Caco-2 (cell line): ENCODE measurements at regions not wholly inside any gene's neighbourhood (a gene's known extent, or its start where the extent isn't known, plus 50 kb on each side); places are given as distances from the start of the nearest gene placed in this dataset.

Experiments used
- BruUV-seq: library from RNA; stranded (reverse); fragments of 400-500 nt; replicated peaks from 2 replicates; lab custom pipeline; 2021; lab: Mats Ljungman, UMichigan
- CTCF ChIA-PET: fragments of 300-600 bp; sonication (Branson Sonifier 250); formaldehyde crosslinking; loops from one replicate; lab custom pipeline; 2022; ENCODE audit warnings: antibody characterized with exemption; lab: Charles Lee
- POLR2A ChIA-PET: fragments of 300-600 bp; sonication (Branson Sonifier 250); formaldehyde crosslinking; loops from one replicate; lab custom pipeline; 2022; ENCODE audit warnings: antibody characterized with exemption; lab: Charles Lee
- DNase-seq, 2 experiments: peaks; one replicate each; pipeline versions ENCODE4 v3.0.0 to v3.0.0-alpha.2; 2020 to 2022
- H3K27me3 ChIP-seq: replicated peaks from 2 replicates; pipeline ENCODE4 v1.6.0; 2011; ENCODE audit warnings: low read length; ENCODE audit not compliant: control insufficient read depth, insufficient read depth
- H3K36me3 ChIP-seq: 2 replicates; pipeline ENCODE4 v1.5.1; 2011; ENCODE audit warnings: low read length; ENCODE audit not compliant: control insufficient read depth, insufficient read depth
- H3K4me1 ChIP-seq: fragments of 250-450 bp; sonication (Bioruptor Pico); 2 replicates; pipeline ENCODE4 v1.5.1; 2020; ENCODE audit warnings: mild to moderate bottlenecking
- H3K4me3 ChIP-seq: 2 replicates; pipeline ENCODE4 v1.5.1; 2011; ENCODE audit warnings: low read depth, mild to moderate bottlenecking, control low read depth, low read length
- H3K9me3 ChIP-seq: fragments of 250-450 bp; sonication (Bioruptor Pico); 2 replicates; pipeline ENCODE4 v1.5.1; 2020; ENCODE audit warnings: mild to moderate bottlenecking, moderate library complexity
- H3K27ac Mint-ChIP-seq: one replicate; pipeline ENCODE4 v1.8.0; 2022; ENCODE audit warnings: mixed read lengths; ENCODE audit not compliant: unreplicated experiment
- H3K27me3 Mint-ChIP-seq: one replicate; pipeline ENCODE4 v1.8.0; 2022; ENCODE audit warnings: mixed read lengths; ENCODE audit not compliant: insufficient read depth, unreplicated experiment
- H3K36me3 Mint-ChIP-seq: one replicate; pipeline ENCODE4 v1.8.0; 2022; ENCODE audit warnings: mild to moderate bottlenecking, mixed read lengths; ENCODE audit not compliant: insufficient read depth, unreplicated experiment
- H3K4me1 Mint-ChIP-seq: one replicate; pipeline ENCODE4 v1.8.0; 2022; ENCODE audit warnings: low read depth, mixed read lengths; ENCODE audit not compliant: unreplicated experiment
- H3K4me3 Mint-ChIP-seq: one replicate; pipeline ENCODE4 v1.8.0; 2022; ENCODE audit warnings: mild to moderate bottlenecking, moderate library complexity, mixed read lengths; ENCODE audit not compliant: unreplicated experiment
- H3K9me3 Mint-ChIP-seq: one replicate; pipeline ENCODE4 v1.8.0; 2022; ENCODE audit warnings: mixed read lengths; ENCODE audit not compliant: unreplicated experiment
- CTCF ChIP-seq, 2 experiments: fragments of 200-600 bp in 1 of 2; IDR thresholded peaks; 1 replicate in 1 of 2; 2 replicates in 1 of 2; pipeline versions ENCODE4 v1.5.1 to v1.8.0; 2011 to 2022; ENCODE audit warnings: antibody characterized with exemption in 1 of 2, control low read depth in 1 of 2, inconsistent platforms in 1 of 2, low read depth in 1 of 2, low read length in 1 of 2, mild to moderate bottlenecking in 1 of 2, moderate library complexity in 1 of 2; ENCODE audit not compliant: insufficient read depth in 1 of 2, severe bottlenecking in 1 of 2, unreplicated experiment in 1 of 2
- intact Hi-C: fragments of 100-400 bp; cut with micrococcal nuclease; formaldehyde crosslinking; loops from one replicate; pipeline ENCODE4 v1.10.0; 2022; ENCODE audit not compliant: unreplicated experiment

GRCh38 chr4:107278791-107279483 lies 242.8 kb upstream of the DKK2 start:
- no TSS peak for BruUV-seq
- peaks cover 17% of the 10 kb centered on the region for H3K4me1 Mint-ChIP-seq
- no peak overlapping the region for H3K4me3 Mint-ChIP-seq
- ChIA-PET POLR2A (no interaction called here), CTCF (no interaction called here)
- no peaks in the 10 kb centered on the region for H3K4me1 ChIP-seq
- H3K4me3 ChIP-seq: no peak overlapping the region
- H3K27me3 Mint-ChIP-seq: no peaks in the 10 kb centered on the region
- no peak for DNase-seq
- intact Hi-C loops: no loop called here
- no peaks in the 10 kb centered on the region for H3K36me3 Mint-ChIP-seq
- no peaks in the 10 kb centered on the region for H3K9me3 ChIP-seq
- no peaks in the 10 kb centered on the region for H3K36me3 ChIP-seq
- TF ChIP-seq CTCF (IDR thresholded peaks at IDR 0.05; ENCODE audit: insufficient read depth in 1 of 2, low read depth in 1 of 2, low read length in 1 of 2, severe bottlenecking in 1 of 2, unreplicated experiment in 1 of 2): no peak
- H3K9me3 Mint-ChIP-seq: no peaks in the 10 kb centered on the region
- no peaks in the 10 kb centered on the region for H3K27me3 ChIP-seq
- H3K27ac Mint-ChIP-seq: no peak overlapping the region

GRCh38 chr4:107276052-107276451 lies 239.9 kb upstream of the DKK2 start:
- ChIA-PET POLR2A (no interaction called here), CTCF (no interaction called here)
- intact Hi-C loops: no loop called here
- no TSS peak for BruUV-seq
- Mint-ChIP-seq H3K4me1 (peaks cover 10% of the 10 kb centered on the region), H3K36me3 (no peaks in the 10 kb centered on the region), H3K27me3 (peaks cover 3% of the 10 kb centered on the region), H3K9me3 (peaks cover 9% of the 10 kb centered on the region), H3K27ac (no peak overlapping the region), H3K4me3 (no peak overlapping the region)
- Histone ChIP-seq H3K27me3 (no peaks in the 10 kb centered on the region), H3K36me3 (no peaks in the 10 kb centered on the region), H3K9me3 (no peaks in the 10 kb centered on the region), H3K4me1 (no peaks in the 10 kb centered on the region), H3K4me3 (no peak overlapping the region)
- DNase-seq: no peak
- no peak for TF ChIP-seq CTCF (IDR thresholded peaks at IDR 0.05; ENCODE audit: insufficient read depth in 1 of 2, low read depth in 1 of 2, low read length in 1 of 2, severe bottlenecking in 1 of 2, unreplicated experiment in 1 of 2)

- Histone ChIP-seq H3K27me3 (no peaks in the 10 kb centered on the region), H3K4me1 (no peaks in the 10 kb centered on the region), H3K9me3 (no peaks in the 10 kb centered on the region), H3K36me3 (no peaks in the 10 kb centered on the region), H3K4me3 (no peak overlapping the region)
- POLR2A ChIA-PET: no interaction called here
- Mint-ChIP-seq H3K4me1 (peaks cover 10% of the 10 kb centered on the region), H3K36me3 (no peaks in the 10 kb centered on the region), H3K4me3 (no peak overlapping the region), H3K9me3 (peaks cover 9% of the 10 kb centered on the region), H3K27me3 (peaks cover 3% of the 10 kb centered on the region), H3K27ac (no peak overlapping the region)
- BruUV-seq: no TSS peak
- no peak for TF ChIP-seq CTCF (IDR thresholded peaks at IDR 0.05; ENCODE audit: insufficient read depth in 1 of 2, low read depth in 1 of 2, low read length in 1 of 2, severe bottlenecking in 1 of 2, unreplicated experiment in 1 of 2)
- intact Hi-C loops: no loop called here
- CTCF ChIA-PET: no interaction called here
- no peak for DNase-seq
Observed at GRCh38 chr4:107275225-107275624, 239.1 kb upstream of the DKK2 start.
